GM19023 (cell line): ENCODE measurements at regions not wholly inside any gene's neighbourhood (a gene's known extent, or its start where the extent isn't known, plus 50 kb on each side); places are given as distances from the start of the nearest gene placed in this dataset.
"Not testable (repeated sequence)": the region's sequence is repeated elsewhere in the genome, so short reads cannot be mapped to it uniquely, and the experiment has no call there.

Source experiments
- ATAC-seq: cut with Tn5 transposase; IDR thresholded peaks from one replicate; pipeline ENCODE4 v1.9.1; 2021; ENCODE audit warnings: mild to moderate bottlenecking, moderate library complexity; ENCODE audit not compliant: unreplicated experiment

- no peak for ATAC-seq
These were observed 162.6 kb downstream of the MYCN start for GRCh38 chr2:16102976-16103380.

- ATAC-seq = no peak
These were observed 162.1 kb downstream of the MYCN start for GRCh38 chr2:16102358-16102975.

- ATAC-seq = no peak
These were observed 160.8 kb downstream of the MYCN start for GRCh38 chr2:16101196-16101595.

- no peak for ATAC-seq
These were observed 159.7 kb downstream of the MYCN start for GRCh38 chr2:16100006-16100405.

- ATAC-seq = no peak
These were observed 159.0 kb downstream of the MYCN start for GRCh38 chr2:16099326-16099725.

- no peak for ATAC-seq
These were observed 156.6 kb downstream of the MYCN start for GRCh38 chr2:16096962-16097361.

- ATAC-seq = not testable (repeated sequence)
These were observed 155.1 kb downstream of the MYCN start for GRCh38 chr2:16095483-16095882.

- ATAC-seq = no peak
These were observed 154.5 kb downstream of the MYCN start for GRCh38 chr2:16094811-16095210.

GRCh38 chr2:16093639-16094529, 153.5 kb downstream of the MYCN start:
- ATAC-seq = no peak

- ATAC-seq = no peak
These were observed 152.7 kb downstream of the MYCN start for GRCh38 chr2:16092861-16093638.

- ATAC-seq = no peak
These were observed 151.4 kb downstream of the MYCN start for GRCh38 chr2:16091576-16092282.

- ATAC-seq = no peak
These were observed 150.6 kb downstream of the MYCN start for GRCh38 chr2:16090650-16091575.

GRCh38 chr2:16089491-16089890, 149.1 kb downstream of the MYCN start:
- not testable (repeated sequence) for ATAC-seq

- ATAC-seq = no peak
These were observed 148.4 kb downstream of the MYCN start for GRCh38 chr2:16088802-16089112.

- no peak for ATAC-seq
These were observed 147.9 kb downstream of the MYCN start for GRCh38 chr2:16088035-16088801.

GRCh38 chr2:16086136-16086535, 145.8 kb downstream of the MYCN start:
- ATAC-seq = not testable (repeated sequence)

GRCh38 chr2:16085073-16085472, 144.7 kb downstream of the MYCN start:
- no peak for ATAC-seq

GRCh38 chr2:16084274-16084673, 143.9 kb downstream of the MYCN start:
- ATAC-seq = no peak

- no peak for ATAC-seq
These were observed 141.9 kb downstream of the MYCN start for GRCh38 chr2:16082276-16082675.
